Fibroblast of the aortic adventitia (primary cell): ENCODE measurements at regions not wholly inside any gene's neighbourhood (a gene's known extent, or its start where the extent isn't known, plus 50 kb on each side); places are given as distances from the start of the nearest gene placed in this dataset.
A peak's percentile ranks its signal among the peaks of the same experiment; 100 is the strongest.

ENCODE experiments used
- DNase-seq: peaks from one replicate; pipeline ENCODE4 v3.0.0-alpha.2; 2010; ENCODE audit warnings: low read depth
- H3K4me3 ChIP-seq: 2 replicates; pipeline ENCODE4 v1.5.1; 2011; ENCODE audit warnings: low read depth, mild to moderate bottlenecking, control low read depth, low read length, moderate library complexity
- CTCF ChIP-seq: IDR thresholded peaks from 2 replicates; pipeline ENCODE4 v1.5.1; 2011; ENCODE audit warnings: mild to moderate bottlenecking, low read length, control low read depth, inconsistent platforms; ENCODE audit not compliant: insufficient read depth

DNA sequence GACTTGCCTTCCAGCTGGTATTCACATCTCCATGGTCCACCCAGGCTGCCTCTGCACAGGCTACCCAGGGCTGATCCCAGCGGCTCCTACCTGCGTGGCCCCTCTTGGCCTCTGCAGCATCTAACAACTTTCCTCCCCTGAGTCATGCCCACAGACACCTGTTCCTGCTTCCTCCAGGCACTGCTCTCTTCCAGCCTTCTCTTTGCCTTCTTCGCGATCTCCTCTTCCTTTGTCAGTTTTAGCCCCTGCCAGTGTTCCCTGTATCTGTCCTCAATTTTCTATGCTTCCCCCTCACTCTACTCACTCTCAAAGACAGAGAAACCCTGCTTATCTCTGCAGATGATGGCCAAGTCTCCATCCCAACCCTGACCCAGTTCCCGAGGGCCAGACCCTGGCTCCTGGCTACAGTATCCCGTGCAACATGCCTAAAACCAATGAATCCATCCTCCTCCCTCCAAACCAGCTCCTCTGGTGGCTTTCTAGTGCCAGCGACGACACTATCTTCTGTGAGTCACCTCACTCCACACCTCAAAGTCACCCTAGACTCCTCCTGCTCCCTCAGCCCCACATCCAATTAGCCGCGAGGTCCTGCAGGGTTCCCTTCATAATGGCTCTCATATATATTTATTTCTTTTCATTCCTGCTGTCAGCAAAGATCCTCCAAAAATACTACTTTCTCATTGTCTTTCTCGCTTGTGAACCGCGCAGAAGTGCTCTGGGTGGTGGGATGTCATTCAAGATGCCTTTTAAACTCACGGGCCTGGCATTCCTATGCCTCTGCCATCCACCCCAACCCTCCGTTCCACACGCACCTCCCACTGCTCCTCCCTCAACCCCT lies 259.2 kb downstream of the TOMM20 start:
- no peak overlapping the region for H3K4me3 ChIP-seq
- no peak for TF ChIP-seq CTCF
- no peak for DNase-seq

GRCh38 chr1:234868296-234869147 lies 258.5 kb upstream of the IRF2BP2 start:
- no peak for DNase-seq
- H3K4me3 ChIP-seq, result no peak overlapping the region
- no peak for TF ChIP-seq CTCF

DNA sequence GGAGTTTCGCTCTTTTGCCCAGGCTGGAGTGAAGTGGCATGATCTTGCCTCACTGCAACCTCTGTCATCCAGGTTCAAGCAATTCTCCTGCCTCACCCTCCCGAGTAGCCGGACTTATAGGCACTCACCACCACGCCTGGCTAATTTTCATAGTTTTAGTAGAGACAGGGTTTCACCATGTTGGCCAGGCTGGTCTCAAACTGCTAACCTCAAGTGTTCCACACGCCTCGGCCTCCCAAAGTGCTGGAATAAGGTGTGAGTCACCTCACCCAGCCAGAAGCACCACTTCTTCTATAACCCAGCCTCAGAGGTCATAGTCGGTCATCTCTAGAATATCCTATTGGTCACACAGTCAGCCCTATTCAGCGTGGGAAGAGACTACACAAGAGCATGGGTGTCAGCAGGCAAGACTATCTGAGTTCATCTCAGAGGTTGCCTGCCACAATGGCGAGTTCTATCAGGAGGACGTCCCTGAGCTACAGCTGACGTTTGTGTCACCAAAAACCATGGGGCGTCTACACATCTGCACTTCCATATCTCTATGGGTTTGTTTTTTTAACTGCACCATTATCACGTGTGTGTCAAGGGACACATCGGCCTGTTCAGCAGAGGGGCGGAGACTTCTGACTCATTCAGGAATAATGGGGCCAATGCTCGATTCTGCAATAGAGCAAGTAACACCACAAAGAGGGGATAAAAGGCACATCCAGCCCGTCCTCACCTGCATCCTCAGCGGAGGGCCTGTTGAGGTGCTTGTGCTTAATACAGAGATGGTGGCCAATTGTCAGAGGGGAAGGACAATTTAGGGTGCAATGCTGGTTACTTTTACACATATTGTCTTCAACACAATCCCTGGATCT lies 256.3 kb upstream of the IRF2BP2 start:
- DNase-seq, result peak; percentile 81
- no peak overlapping the region for H3K4me3 ChIP-seq
- no peak for TF ChIP-seq CTCF

GRCh38 chr1:234865171-234866006 lies 255.4 kb upstream of the IRF2BP2 start:
- DNase-seq, result no peak
- TF ChIP-seq CTCF, result no peak
- H3K4me3 ChIP-seq, result no peak overlapping the region

DNA sequence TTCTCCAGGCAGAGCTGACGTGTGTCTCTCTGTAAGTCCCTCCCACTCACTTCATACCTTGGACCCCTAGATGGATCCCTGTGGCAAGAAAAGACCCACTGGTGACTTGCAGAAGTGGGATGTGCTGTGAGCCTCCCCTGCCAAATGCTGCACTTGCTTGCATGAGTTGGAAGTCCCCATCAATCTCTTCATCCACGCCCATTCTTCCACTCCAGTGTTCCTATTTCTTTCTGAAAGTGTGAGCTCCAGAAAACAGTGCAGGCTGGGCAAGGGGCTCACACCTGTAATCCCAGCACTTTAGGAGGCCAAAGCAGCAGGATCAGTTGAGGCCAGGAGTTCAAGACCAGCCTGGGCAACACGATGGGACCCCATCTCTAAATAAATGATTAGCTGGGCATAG lies 254.1 kb upstream of the IRF2BP2 start:
- DNase-seq, result no peak
- TF ChIP-seq CTCF, result no peak
- H3K4me3 ChIP-seq, result no peak overlapping the region
